Kidney capillary endothelial cell (primary cell): ENCODE measurements at regions not wholly inside any gene's neighbourhood (a gene's known extent, or its start where the extent isn't known, plus 50 kb on each side); places are given as distances from the start of the nearest gene placed in this dataset.
A peak's percentile ranks its signal among the peaks of the same experiment; 100 is the strongest.
"Not testable (repeated sequence)": the region's sequence is repeated elsewhere in the genome, so short reads cannot be mapped to it uniquely, and the experiment has no call there.

Experiments
- DNase-seq: peaks from one replicate; pipeline ENCODE4 v3.0.0-alpha.2; 2018; ENCODE audit warnings: low spot score

DNA sequence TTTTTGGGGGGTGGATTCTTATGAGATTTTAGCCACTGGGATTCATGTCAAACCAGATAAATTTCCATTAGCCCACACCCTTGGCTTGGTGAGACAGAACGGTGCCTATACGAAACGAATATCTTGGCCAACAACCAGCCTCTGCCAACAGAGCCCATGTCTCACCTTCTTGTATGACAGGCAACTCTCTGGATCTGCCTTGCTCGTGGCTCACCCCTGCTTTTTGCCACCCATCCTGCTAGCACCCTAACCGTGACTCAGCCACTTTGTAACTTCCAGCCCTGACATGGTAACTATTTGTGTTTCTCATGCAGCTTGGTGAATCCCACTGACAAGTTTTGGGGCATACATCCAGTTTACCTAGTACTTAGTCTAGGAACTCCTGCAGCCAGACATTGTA is 457.0 kb downstream of the SPATA31D1 start:
- no peak for DNase-seq

DNA sequence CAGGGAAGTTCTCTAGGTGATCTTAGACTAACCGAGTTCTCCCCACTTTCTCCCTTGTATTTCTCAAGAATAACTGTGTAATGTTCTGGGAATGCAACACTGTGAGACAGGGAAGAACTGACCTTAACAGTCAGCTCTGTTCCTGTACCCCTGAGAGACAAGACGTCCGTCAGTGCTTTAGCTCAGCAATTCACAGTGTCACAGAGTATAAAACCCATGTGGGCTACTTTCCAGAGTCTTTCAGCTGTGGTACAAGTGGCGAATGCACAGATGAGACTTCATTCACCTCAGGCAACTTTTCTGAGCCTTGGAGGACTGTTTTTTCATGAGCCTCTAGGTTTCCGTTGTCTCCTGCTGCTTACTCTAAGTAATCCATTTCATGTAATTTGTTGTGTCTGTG is 458.8 kb downstream of the SPATA31D1 start:
- DNase-seq, result no peak

DNA sequence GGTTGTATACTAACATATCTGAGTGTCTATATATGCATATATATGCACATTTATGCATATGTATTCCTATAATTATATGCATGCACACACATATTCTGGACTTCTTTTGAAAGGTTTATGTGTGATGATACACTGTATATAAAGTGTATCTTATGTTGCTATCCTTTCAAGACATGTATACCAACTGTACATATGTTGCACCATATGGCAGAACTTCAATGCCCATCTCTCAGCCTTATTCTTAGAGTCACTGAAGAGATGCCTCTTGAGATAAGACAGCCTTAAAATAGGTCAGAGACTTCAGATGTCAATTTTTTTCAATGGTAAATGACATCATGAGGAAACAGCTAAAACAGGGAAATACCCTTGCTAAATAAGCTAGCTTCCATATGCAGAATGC is 461.4 kb downstream of the SPATA31D1 start:
- no peak for DNase-seq

DNA sequence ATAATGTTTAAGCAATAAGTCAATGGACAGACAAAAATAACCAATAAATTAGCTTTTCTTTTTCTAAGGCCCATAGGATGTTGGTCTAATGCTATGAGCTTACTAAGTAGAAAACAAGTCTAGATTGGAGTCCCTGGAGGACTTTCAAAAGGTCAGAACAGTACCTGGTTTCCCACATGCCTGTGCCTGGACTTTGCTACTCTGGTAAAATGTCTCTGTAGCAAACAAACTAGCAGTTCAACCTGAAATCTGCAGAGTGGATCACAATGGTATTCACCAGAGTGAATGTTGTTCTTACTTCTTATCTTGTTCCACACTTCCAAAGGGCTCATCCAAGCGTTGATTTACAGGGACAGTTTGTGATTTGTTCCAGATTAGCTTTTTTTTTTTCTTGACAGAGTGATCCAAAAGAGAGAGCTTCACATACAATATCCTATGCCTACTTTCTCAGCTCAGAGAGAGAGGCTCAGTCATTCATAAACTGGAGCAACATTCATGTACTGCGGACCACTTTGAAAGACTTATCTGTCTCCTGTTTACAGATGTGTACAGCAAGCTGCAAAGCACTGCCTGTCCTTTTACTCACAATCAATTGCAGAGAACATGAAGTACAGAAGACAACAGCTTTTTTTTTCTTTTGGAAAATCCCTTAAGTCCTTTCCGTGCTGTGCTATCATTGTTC is 466.1 kb downstream of the SPATA31D1 start:
- DNase-seq, result no peak

DNA sequence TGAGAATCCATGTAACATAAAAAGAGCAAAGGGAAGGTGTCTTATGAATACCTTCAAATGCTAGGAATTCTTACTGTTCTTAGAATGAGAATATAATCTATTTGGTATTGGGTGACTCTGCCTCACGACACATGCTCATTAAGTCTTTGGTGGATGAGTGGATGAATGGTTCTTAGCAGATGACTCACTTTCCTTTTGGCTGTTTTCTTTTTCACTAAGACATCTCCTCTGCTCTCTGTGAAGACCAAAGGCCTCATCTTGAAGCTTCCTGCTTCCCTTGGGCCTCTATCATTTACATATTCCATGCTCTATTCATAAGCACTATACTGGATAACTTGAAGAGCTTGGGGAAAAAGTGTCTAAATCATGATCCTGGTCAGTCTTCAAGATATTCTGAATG is 468.1 kb downstream of the SPATA31D1 start:
- peak; percentile 10 for DNase-seq

DNA sequence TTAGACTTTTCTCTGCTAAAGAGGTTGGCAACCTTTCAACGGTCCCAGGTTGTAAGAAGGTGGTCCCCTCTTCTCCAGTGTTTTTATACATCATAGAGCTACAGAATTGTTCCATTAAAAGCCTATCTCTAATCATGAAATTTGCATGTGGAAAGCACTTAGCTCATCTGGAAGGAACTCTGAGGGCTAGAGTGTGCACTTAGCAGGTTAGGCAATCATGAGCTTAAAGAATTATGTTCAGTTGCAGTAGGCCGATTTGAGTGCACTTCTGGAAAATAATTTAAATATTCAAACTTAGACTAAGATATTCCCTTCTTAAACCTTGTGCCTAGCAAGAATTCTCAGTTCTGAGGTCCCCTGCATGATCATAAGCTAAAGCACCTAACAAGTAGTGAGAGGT is 468.7 kb downstream of the SPATA31D1 start:
- DNase-seq, result no peak

DNA sequence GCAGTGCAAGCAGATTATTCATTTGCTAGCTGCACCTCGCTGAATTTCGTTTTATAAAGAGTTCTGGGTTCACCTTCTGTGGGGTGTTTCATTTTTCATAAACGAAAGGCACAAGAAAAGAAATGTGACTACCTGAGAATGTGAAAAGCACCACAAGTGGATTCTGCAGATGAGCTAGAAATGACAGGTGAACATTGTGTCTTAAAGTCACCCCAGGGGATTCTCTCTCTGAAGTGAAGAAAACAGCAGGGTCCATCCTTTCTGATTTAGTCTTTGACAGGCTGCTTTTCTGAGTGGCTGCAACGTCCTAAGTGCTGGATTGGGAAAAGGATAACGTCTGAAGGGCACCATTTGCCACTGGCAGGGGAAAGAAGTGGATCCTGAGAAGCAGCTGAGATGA is 469.3 kb downstream of the SPATA31D1 start:
- DNase-seq, result no peak

DNA sequence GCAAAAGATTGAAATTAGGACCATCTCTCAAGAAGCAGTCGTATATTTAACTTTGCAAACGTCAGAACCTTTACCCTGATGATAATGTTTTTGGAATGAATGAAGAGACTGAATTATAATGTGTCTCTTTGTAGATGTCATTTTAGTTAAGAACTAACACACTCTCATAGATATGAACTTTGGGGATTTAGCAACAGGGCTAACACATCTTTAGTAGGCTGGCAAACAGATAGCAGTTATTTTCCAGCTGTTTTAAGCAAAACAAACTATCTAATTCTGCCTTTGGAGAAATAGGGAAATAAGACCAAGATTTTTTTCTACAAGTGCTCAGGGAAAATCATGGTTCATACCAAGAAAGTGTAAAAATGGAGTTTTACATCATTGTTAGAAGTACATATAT is 469.7 kb downstream of the SPATA31D1 start:
- no peak for DNase-seq

DNA sequence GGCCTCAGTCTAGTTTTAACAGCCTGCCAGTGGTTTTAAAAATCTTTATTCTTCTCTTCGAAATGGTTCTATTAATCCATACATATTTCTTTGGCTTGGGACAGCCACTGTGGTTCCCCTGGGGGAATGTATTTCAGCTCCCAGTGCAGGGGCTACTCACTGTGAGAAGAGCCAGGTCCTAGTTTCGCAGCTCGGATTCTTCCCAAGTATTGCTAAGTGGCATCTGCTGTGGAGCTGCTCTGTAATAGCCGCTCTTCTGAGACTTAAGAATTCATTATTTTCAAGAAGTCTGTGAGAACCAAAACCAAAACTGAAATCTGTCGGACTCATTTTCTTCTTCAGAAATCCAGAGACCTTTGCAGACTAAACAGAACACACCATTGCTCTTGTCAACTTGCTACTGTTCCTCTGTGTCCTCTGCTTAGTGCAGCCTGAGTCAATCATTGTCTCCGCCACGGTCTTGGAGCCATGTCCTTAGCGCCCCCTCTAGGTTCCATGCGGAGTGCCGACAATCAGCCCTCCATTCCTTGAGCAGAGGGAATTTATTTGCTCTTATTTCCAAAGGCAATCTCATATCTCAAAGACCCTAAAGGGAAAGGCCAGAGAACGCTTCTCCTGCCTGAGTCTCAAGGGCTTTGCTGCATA is 478.2 kb downstream of the SPATA31D1 start:
- no peak for DNase-seq

DNA sequence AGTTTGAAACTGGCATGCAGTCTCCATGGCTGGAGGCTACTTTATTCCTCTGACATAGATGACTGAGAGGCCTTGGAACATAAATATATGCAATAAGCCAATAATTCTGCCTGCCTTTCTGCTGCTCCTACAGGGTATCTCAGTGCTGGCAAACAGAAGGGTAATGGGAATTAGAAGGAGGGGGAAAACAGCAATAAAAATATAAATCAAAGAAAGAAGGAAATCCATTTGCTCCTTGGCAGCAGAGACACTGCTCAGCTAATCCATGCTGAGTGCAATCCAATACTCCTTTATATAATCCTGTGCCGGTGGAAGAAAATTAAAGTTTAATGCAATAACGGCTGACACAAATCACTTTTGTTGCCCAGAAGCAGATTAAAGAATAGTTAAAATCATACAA is 478.9 kb downstream of the SPATA31D1 start:
- DNase-seq, result no peak

DNA sequence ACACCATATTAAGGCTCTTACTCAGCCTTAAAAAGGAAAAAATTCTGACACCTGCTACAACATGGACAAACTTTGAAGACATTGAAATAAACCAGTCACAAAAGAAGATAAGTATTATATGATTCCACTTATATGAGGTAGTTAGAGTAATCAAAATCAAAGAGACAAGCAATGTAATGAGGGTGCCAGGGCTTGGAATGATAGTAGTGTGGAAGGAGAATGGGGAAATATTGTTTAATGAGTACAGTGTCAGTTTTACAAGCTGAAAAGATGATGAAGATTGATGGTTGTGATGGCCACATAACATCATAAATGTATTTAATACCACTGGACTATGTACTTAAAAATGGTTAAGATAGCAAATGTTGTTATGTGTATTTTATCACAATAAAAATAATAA is 485.7 kb downstream of the SPATA31D1 start:
- DNase-seq, result no peak

DNA sequence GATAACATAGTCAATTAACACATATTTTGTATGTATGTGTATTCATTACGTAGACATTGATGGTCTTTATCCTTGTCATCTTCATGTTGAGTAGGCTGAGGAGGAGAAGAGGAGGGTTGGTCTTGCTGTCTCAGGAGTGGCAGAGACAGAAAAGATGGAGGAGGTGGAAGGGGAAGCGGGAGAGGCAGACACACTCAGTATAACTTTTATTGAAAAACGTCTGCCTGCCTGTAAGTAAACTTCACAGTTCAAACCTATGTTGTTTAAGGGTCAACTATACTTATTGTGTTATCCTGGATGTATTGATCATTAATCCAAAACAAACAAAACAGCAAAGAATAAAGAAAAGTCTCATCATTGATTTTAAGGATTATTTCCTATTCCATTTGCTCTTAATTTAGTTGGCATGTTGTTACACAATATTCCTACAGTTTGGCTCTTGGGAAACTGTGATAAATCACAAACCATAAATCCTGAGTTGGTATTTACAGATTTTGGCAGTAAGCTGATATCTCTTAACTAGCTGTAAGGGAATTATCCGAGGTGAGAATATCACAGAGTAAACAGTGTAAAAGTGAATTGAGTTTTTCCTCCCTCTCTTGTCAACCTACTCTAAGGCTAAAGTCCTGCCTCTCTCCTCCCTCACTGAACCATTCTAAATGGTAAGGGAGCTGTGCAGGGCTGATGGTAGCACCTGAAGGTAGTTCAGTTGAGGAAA is 487.2 kb downstream of the SPATA31D1 start:
- DNase-seq, result no peak

DNA sequence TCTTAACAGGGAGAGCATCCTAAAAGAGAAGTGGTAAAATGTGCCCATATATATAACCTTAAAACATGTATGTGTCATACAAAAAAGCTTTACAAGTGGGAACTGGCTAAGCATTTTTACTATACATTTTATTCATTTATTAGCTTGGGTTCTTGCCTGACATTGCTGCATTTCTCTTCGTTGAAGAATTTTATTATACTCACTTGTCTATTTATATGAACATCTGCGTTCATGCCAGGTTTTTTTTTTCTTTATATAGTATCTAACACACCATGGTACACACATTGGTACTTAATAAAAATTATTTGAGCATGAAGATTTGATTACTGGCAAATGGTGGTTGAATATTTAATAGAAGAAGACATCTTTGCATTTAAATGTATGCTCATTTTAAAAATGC is 492.3 kb downstream of the SPATA31D1 start:
- no peak for DNase-seq

DNA sequence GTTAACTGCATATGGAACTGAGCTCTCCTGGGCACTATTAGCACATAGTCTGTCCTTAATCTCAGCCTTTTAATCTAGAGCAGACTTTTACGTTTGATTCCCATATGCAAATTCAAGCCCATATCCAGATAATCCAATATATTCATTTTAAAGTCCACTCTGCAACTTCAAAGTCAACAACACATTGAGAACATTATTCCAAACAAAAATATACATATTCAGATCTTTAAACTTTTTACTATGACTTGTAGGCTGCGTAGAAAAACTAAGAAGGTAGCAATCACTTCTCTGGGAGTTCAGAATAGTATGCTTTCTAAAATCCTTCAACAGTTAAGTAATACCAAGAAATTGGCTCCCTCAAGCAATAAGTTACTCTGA is 499.4 kb downstream of the SPATA31D1 start:
- no peak for DNase-seq

DNA sequence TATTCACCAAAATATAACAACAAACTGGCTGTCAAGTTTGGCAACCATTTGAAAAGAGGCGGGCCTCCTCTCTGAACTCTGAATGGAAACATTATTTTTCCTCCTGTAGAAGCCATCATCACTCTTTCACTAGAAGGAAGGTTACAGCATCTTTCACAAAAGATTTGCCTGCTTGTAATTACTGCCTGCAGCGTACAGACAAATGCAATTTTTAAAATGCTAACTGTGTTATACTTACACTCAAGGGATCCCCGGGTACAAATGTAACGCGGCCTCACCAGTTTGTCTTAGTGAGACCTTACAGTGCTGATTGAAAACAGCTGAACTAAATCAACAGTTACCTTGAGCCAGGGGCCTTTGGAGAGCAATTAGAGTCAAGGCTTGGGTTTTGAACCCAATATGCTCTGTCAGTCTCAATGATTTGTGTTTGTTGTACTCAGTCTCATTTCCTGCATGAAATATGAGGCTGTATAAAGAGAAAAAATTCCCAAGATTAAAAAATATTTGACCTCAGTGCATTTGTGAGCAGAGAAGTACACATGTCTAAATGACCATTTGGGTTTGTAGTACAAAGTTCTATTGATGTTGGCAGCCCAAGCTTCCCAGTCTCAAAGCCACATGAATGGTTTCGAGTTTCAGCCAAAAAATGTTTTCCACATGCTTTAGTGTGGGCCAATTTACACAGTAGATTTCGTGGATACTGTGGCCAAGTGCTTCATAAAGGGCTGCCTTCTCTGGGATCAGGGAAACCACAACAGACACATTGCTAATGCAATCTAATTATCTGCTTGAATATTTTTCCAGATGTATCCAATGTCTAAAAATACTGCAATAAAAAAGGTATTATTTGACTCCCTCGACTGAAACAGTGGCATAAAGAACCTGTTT is 500.0 kb downstream of the SPATA31D1 start:
- DNase-seq, result no peak

DNA sequence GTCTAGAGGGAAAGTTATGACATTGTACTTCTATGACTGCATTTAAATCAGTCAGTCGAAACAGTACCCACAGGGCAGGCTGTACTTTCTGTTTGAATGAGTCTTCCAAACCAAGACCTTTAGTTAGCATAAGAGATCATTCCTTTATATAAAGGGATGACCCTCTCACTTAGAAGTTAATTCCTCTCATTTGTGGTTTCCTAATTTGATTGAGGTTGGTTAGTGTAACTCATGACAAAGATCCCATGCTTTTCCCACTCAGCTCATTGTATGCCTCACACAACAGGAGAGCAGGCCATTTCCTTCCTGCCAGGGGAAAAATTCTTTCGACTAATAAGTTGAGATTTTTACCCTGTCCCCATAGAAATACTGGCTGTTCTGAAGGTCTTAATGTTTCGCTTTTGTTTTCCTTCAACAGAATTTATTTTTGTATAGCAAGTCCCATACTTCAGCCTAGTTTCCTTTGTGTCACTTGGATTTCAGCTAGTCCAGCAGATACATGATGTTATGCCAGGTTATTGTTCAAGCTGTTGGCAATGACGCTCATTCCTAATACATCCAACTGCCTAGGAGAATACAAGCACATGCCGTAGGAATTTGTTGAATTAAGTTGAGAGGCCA is 500.7 kb downstream of the SPATA31D1 start:
- DNase-seq, result peak; percentile 42

DNA sequence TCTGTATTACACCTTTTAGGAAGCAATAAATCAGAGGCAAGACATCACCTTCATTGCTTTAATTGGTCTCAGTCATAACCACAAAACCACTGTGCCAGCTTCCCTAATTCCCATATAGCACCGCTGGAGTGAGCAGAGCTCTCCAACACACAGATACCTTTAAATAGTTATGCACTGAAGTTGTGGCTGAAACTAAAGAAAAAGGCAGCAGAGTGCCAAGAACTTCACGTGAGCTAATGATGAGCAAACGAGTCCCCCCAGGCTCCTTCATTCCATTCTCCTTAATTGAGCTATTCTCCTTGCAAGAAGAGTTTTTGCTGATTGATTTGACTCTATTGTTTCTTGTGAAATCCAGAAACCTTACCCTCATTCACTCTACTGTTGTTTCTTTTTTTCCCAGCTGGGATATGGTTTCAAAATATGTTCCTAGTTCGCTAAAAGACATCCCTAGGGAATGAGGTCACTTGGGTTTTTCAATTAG is 501.5 kb downstream of the SPATA31D1 start:
- DNase-seq, result no peak

DNA sequence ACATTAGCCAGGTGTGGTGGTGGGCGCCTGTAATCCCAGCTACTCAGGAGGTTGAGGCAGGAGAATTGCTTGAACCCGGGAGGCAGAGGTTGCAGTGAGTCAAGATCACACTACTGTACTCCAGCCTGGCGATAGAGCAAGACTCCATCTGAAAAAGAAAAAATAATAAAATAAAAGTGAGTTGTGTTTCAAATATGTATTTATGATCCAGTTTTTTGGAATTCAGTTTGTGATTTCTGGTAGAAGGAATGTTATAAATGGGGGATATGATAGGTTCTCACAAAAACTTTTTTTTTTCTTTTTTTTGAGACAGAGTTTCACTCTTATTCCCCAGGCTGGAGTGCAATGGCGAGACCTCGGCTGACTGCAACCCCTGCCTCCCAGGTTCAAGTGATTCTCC is 502.2 kb downstream of the SPATA31D1 start:
- not testable (repeated sequence) for DNase-seq

DNA sequence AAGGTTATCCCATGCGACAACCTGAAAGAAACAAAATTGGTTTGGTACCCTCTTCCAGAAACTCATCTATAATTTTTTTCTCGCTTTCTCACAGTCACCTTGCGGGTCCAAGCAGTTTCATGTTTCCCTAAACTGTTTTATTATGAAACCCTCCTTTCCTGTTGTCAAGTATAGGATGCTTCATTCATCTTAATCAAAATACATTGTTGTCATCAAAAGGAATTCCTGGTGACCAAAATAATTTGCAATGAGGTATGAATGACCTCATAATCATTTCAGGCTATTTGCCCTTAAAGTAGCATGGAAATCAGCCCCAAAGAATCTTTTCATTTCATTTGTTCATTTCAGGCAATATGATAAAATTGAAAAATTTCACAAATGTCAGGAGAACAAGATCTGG is 503.0 kb downstream of the SPATA31D1 start:
- DNase-seq, result no peak

DNA sequence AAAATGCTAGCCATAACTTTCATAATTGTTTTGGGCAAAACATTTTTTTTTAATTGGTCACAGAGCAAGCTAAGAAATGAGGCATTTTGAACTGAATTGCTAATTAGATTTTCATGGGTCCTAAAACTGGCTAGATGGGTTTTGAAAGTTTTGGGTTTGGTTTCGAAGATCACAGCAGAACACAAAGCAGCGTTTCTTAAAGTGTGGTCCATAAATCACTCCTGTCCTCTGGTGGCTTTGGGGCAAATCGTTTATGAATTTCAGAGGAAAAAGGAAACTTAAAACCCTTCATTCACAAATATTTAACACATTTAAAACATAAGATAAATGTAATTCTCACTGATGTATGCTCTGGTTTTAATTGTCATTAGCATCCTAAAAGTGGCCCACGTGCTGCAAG is 503.7 kb downstream of the SPATA31D1 start:
- no peak for DNase-seq

DNA sequence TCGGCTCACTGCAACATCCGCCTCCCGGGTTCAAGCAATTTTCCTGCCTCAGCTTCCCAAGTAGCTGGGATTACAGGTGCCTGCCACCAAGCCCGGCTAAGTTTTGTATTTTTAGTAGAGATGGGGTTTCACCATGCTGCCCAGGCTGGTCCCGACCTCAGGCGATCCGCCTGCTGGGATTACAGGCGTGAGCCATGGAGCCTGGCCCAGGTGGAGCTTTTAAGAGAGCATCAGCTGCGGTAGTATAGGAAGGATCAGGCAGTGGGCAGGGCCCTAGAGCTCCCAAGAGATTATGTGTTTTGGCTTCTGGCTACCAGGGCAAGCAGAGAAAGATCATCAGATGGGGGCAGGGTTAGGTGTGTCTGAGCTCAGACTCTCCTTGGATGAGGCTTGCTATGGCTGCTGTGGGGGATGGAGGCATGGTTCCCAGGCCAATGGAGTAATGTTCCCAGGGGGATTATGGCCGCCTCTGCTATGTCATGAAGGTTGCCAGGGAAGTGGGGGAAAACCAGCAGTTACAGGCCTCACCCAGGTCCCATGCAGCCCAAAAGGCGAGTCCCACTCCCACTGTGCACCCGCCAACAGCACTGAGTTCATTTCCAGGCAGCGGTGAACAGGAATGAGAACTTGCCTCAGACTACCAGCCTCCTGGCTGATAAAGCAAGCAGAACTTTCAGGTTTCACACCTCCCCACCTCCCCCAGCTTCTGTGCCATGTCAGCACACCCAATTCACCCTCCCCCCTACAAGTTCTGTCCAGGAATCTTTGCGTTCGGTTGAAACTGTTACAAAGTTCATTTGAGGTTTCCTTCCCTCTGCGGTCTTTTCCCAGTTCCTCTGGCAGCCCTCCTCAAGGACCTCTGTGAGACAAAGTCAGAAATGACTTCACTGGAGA is 507.6 kb downstream of the SPATA31D1 start:
- DNase-seq, result no peak
